ENCODE measurements at regions not wholly inside any gene's neighbourhood (a gene's known extent, or its start where the extent isn't known, plus 50 kb on each side); places are given as distances from the start of the nearest gene placed in this dataset.

DNA sequence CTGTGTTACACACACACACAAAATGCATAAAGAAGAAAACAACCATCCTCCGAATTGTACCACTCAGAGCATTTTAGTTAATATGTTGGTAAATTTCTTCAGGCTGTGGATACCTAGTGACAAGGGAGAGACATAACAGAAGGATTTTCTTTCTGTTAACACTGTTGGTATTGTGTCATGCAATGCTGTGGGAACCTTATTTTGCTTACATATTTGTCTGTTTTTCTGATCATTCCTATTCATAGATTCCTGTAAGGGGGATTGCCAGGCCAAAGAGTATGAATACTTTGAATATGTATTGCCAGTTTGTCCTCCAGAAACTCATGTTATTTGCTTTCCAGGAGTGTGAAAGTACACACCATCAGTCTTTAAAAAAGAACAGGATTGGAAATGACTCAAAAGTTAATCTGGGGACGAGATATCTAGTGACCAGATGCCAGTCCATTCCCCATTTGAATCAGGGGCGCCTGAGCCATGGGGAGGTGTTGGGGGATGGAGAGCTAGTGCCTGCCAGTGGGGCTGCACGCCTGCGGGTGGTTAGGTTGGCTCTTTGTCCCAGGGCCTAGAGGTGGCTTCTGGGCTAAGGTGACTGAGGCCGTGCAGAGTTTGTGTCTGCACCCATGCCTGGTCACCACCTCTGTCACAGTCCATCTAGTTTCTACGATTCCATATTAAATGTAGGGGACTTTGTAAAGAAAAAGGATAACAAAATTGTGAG is 142.0 kb downstream of the PTPN20 start:
- Histone ChIP-seq H3K4me1 (peaks cover 0 to 33% (median 23%) of the 10 kb centered on the region in 4 donors), H3K9me3 (no peaks in the 10 kb centered on the region), H3K4me3 (no peak overlapping the region), H3K36me3 (no peaks in the 10 kb centered on the region), H3K27me3 (no peaks in the 10 kb centered on the region), H3K27ac (no peak overlapping the region)
- DNase-seq = no peak
- intact Hi-C loops (cut with DNase I; ENCODE audit: low total_unique reads) = no loop called here
- TF ChIP-seq, protein P1, sequence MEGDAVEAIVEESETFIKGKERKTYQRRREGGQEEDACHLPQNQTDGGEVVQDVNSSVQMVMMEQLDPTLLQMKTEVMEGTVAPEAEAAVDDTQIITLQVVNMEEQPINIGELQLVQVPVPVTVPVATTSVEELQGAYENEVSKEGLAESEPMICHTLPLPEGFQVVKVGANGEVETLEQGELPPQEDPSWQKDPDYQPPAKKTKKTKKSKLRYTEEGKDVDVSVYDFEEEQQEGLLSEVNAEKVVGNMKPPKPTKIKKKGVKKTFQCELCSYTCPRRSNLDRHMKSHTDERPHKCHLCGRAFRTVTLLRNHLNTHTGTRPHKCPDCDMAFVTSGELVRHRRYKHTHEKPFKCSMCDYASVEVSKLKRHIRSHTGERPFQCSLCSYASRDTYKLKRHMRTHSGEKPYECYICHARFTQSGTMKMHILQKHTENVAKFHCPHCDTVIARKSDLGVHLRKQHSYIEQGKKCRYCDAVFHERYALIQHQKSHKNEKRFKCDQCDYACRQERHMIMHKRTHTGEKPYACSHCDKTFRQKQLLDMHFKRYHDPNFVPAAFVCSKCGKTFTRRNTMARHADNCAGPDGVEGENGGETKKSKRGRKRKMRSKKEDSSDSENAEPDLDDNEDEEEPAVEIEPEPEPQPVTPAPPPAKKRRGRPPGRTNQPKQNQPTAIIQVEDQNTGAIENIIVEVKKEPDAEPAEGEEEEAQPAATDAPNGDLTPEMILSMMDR (IDR thresholded peaks at IDR 0.05) = no peak

GRCh38 chr10:47054974-47055373 is 143.7 kb downstream of the PTPN20 start:
- no peak for DNase-seq
- intact Hi-C loops (cut with DNase I; ENCODE audit: low total_unique reads) = no loop called here
- Histone ChIP-seq H3K4me3 (no peak overlapping the region), H3K4me1 (peaks cover 0 to 16% (median 11%) of the 10 kb centered on the region in 4 donors), H3K9me3 (no peaks in the 10 kb centered on the region), H3K27me3 (no peaks in the 10 kb centered on the region), H3K27ac (no peak overlapping the region), H3K36me3 (no peaks in the 10 kb centered on the region)
- TF ChIP-seq, protein P1 (IDR thresholded peaks at IDR 0.05) = no peak

DNA sequence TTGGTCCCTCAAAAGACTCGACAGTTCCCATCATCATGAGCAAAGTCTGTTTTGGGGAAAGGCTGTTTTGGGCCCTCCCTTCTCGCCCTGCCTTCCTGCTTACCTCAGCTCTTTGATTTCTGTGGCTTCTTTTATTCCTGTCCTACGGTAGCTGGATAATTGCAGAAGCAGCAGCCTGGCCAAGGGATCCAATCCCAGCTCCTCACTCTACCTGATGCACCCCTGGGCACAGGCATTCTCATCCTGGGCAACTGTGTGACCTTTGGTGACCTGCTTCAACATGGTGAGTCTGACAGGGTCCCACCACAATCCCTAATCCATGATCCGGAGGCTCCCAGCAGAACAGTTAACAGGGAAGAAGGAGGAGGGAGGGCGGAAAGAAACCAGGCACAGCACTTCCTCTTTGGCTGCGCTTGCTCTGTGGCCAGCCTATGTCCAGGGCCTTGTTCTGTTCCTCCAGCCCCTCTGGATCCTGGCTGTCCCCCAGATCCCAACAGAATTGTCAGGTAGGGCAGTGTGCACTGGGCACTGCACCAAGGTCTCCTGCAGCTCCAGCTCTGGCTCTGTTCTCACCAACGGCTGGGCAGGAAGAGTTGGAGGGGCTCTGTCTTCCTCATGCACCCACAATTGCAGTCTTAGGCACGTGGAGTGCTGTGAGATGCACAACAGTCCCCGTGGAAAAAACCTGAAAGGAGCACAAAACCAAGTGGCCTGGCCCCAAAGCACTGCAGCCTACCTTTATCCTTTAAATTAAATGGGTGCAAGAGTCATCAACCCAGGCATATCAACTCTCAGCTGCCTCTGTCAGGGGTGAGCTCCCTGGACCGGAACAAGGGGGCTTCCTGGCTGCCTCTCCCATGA is 144.4 kb downstream of the PTPN20 start:
- Histone ChIP-seq H3K27me3 (no peaks in the 10 kb centered on the region), H3K9me3 (no peaks in the 10 kb centered on the region), H3K36me3 (no peaks in the 10 kb centered on the region), H3K27ac (no peak overlapping the region), H3K4me3 (no peak overlapping the region), H3K4me1 (peaks cover 0 to 14% (median 6%) of the 10 kb centered on the region in 4 donors)
- TF ChIP-seq, protein P1 (IDR thresholded peaks at IDR 0.05) = no peak
- no peak for DNase-seq
- intact Hi-C loops (cut with DNase I; ENCODE audit: low total_unique reads) = no loop called here

DNA sequence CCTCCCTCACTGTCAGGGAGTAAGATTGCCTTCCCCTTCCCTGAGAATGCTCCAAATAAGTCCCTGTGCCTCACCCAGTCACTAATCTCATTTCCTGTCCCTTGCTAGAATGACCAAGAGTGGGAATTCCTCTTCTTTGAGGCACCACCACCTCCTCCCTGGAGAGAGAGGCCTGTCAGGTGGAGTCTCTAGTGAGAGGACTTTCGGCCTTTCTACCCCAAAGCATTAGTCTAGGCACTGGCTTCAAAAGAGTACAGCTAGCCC is 145.0 kb downstream of the PTPN20 start:
- Histone ChIP-seq H3K9me3 (no peaks in the 10 kb centered on the region), H3K4me3 (no peak overlapping the region), H3K27ac (no peak overlapping the region), H3K27me3 (no peaks in the 10 kb centered on the region), H3K36me3 (no peaks in the 10 kb centered on the region), H3K4me1 (peaks cover 0 to 14% (median under 1%) of the 10 kb centered on the region in 4 donors)
- intact Hi-C loops (cut with DNase I; ENCODE audit: low total_unique reads) = no loop called here
- TF ChIP-seq, protein P1 (IDR thresholded peaks at IDR 0.05) = no peak
- no peak for DNase-seq

- DNase-seq = no peak
- no peaks in the 10 kb centered on the region for H3K27me3 ChIP-seq
- H3K4me1 ChIP-seq = peaks cover 0 to 22% (median 11%) of the 10 kb centered on the region in 4 donors
- H3K4me3 ChIP-seq = no peak overlapping the region
- intact Hi-C loops (cut with DNase I; ENCODE audit: low total_unique reads) = no loop called here
- no peak overlapping the region for H3K27ac ChIP-seq
- TF ChIP-seq, protein P1 (IDR thresholded peaks at IDR 0.05) = no peak
- H3K36me3 ChIP-seq = no peaks in the 10 kb centered on the region
- no peaks in the 10 kb centered on the region for H3K9me3 ChIP-seq
Measured at GRCh38 chr10:47057471-47057870, 146.2 kb downstream of the PTPN20 start.
